Glutamatergic neuron (in vitro differentiated cells): ENCODE measurements at regions not wholly inside any gene's neighbourhood (a gene's known extent, or its start where the extent isn't known, plus 50 kb on each side); places are given as distances from the start of the nearest gene placed in this dataset.

Experiments used
- DNase-seq: peaks from one replicate; pipeline ENCODE4 v3.0.0; 2022
- H3K27ac Mint-ChIP-seq: one replicate; pipeline ENCODE4 v1.8.0; 2020; ENCODE audit warnings: mild to moderate bottlenecking, mixed read lengths, inconsistent platforms; ENCODE audit not compliant: unreplicated experiment
- H3K27me3 Mint-ChIP-seq: one replicate; pipeline ENCODE4 v1.8.0; 2020; ENCODE audit warnings: mild to moderate bottlenecking, moderate library complexity, mixed read lengths, inconsistent platforms; ENCODE audit not compliant: unreplicated experiment
- H3K36me3 Mint-ChIP-seq: one replicate; pipeline ENCODE4 v1.8.0; 2020; ENCODE audit warnings: mild to moderate bottlenecking, mixed read lengths, inconsistent platforms; ENCODE audit not compliant: unreplicated experiment
- H3K4me1 Mint-ChIP-seq: one replicate; pipeline ENCODE4 v1.8.0; 2020; ENCODE audit warnings: mild to moderate bottlenecking, low read depth, mixed read lengths, inconsistent platforms; ENCODE audit not compliant: unreplicated experiment
- H3K4me3 Mint-ChIP-seq: one replicate; pipeline ENCODE4 v1.8.0; 2020; ENCODE audit warnings: mild to moderate bottlenecking, mixed read lengths, inconsistent platforms; ENCODE audit not compliant: unreplicated experiment
- H3K9me3 Mint-ChIP-seq: one replicate; pipeline ENCODE4 v1.8.0; 2020; ENCODE audit warnings: mild to moderate bottlenecking, moderate library complexity, mixed read lengths, inconsistent platforms; ENCODE audit not compliant: unreplicated experiment
- CTCF ChIP-seq: fragments of 200-600 bp; sonication (generic); IDR thresholded peaks from one replicate; pipeline ENCODE4 v1.5.0; 2021; ENCODE audit not compliant: partially characterized antibody, unreplicated experiment

GRCh38 chr11:104487046-104487806, 323.3 kb upstream of the PDGFD start:
- H3K4me3 Mint-ChIP-seq: no peak overlapping the region
- H3K4me1 Mint-ChIP-seq: no peaks in the 10 kb centered on the region
- DNase-seq: no peak
- H3K27ac Mint-ChIP-seq: no peak overlapping the region
- no peak for TF ChIP-seq CTCF
- H3K36me3 Mint-ChIP-seq: peaks cover 16% of the 10 kb centered on the region
- peaks cover 2% of the 10 kb centered on the region for H3K27me3 Mint-ChIP-seq
- peaks cover 8% of the 10 kb centered on the region for H3K9me3 Mint-ChIP-seq

- H3K36me3 Mint-ChIP-seq: peaks cover 10% of the 10 kb centered on the region
- H3K27ac Mint-ChIP-seq: no peak overlapping the region
- TF ChIP-seq CTCF: no peak
- peaks cover 3% of the 10 kb centered on the region for H3K9me3 Mint-ChIP-seq
- no peak for DNase-seq
- peaks cover 2% of the 10 kb centered on the region for H3K27me3 Mint-ChIP-seq
- no peak overlapping the region for H3K4me3 Mint-ChIP-seq
- no peaks in the 10 kb centered on the region for H3K4me1 Mint-ChIP-seq
Observed at GRCh38 chr11:104484804-104485554, 321.0 kb upstream of the PDGFD start.

GRCh38 chr11:104476898-104477297, 313.0 kb upstream of the PDGFD start:
- no peak for DNase-seq
- no peaks in the 10 kb centered on the region for H3K27me3 Mint-ChIP-seq
- no peak overlapping the region for H3K4me3 Mint-ChIP-seq
- H3K4me1 Mint-ChIP-seq: no peaks in the 10 kb centered on the region
- H3K9me3 Mint-ChIP-seq: no peaks in the 10 kb centered on the region
- no peak overlapping the region for H3K27ac Mint-ChIP-seq
- TF ChIP-seq CTCF: no peak
- no peaks in the 10 kb centered on the region for H3K36me3 Mint-ChIP-seq

- Mint-ChIP-seq H3K27ac (no peak overlapping the region), H3K36me3 (no peaks in the 10 kb centered on the region), H3K4me1 (no peaks in the 10 kb centered on the region), H3K27me3 (no peaks in the 10 kb centered on the region), H3K9me3 (no peaks in the 10 kb centered on the region), H3K4me3 (no peak overlapping the region)
- no peak for DNase-seq
- TF ChIP-seq CTCF: no peak
Observed at GRCh38 chr11:104476454-104476853, 312.5 kb upstream of the PDGFD start.

GRCh38 chr11:104467404-104467803, 303.5 kb upstream of the PDGFD start:
- H3K4me3 Mint-ChIP-seq: no peak overlapping the region

More at GRCh38 chr11:104467404-104467803, 303.5 kb upstream of the PDGFD start:
- DNase-seq: no peak
- no peak for TF ChIP-seq CTCF
- H3K4me1 Mint-ChIP-seq: no peaks in the 10 kb centered on the region
- no peaks in the 10 kb centered on the region for H3K27me3 Mint-ChIP-seq
- H3K9me3 Mint-ChIP-seq: no peaks in the 10 kb centered on the region
- no peak overlapping the region for H3K27ac Mint-ChIP-seq
- no peaks in the 10 kb centered on the region for H3K36me3 Mint-ChIP-seq
